ENCODE measurements at regions not wholly inside any gene's neighbourhood (a gene's known extent, or its start where the extent isn't known, plus 50 kb on each side); places are given as distances from the start of the nearest gene placed in this dataset.

- Mint-ChIP-seq H3K9me3 (ENCODE audit: low read depth) (peaks cover 17% of the 10 kb centered on the region), H3K27ac (ENCODE audit: unreplicated experiment) (peak overlapping the region; percentile 92), H3K36me3 (ENCODE audit: low read depth) (no peaks in the 10 kb centered on the region), H3K4me3 (ENCODE audit: unreplicated experiment) (peak overlapping the region; percentile 41), H3K4me1 (ENCODE audit: low read depth) (peaks cover 73% of the 10 kb centered on the region), H3K27me3 (ENCODE audit: low read depth) (no peaks in the 10 kb centered on the region)
- no peak for TF ChIP-seq CTCF (IDR thresholded peaks at IDR 0.05)
- no peak for DNase-seq (ENCODE audit: low spot score)
Observed at GRCh38 chr12:19847294-19848059, 408.2 kb downstream of the AEBP2 start.

GRCh38 chr12:19848421-19848820, 409.1 kb downstream of the AEBP2 start:
- no peaks in the 10 kb centered on the region for H3K36me3 Mint-ChIP-seq (ENCODE audit: low read depth)
- H3K9me3 Mint-ChIP-seq (ENCODE audit: low read depth) = peaks cover 21% of the 10 kb centered on the region
- peaks cover 74% of the 10 kb centered on the region for H3K4me1 Mint-ChIP-seq (ENCODE audit: low read depth)
- no peak overlapping the region for H3K4me3 Mint-ChIP-seq (ENCODE audit: unreplicated experiment)
- peak overlapping the region; percentile 92 for H3K27ac Mint-ChIP-seq (ENCODE audit: unreplicated experiment)
- no peak for TF ChIP-seq CTCF (IDR thresholded peaks at IDR 0.05)
- H3K27me3 Mint-ChIP-seq (ENCODE audit: low read depth) = no peaks in the 10 kb centered on the region
- no peak for DNase-seq (ENCODE audit: low spot score)

GRCh38 chr12:19849208-19849607, 409.9 kb downstream of the AEBP2 start:
- Mint-ChIP-seq H3K4me1 (ENCODE audit: low read depth) (peaks cover 70% of the 10 kb centered on the region), H3K27me3 (ENCODE audit: low read depth) (no peaks in the 10 kb centered on the region), H3K4me3 (ENCODE audit: unreplicated experiment) (no peak overlapping the region), H3K36me3 (ENCODE audit: low read depth) (no peaks in the 10 kb centered on the region), H3K27ac (ENCODE audit: unreplicated experiment) (no peak overlapping the region), H3K9me3 (ENCODE audit: low read depth) (peaks cover 21% of the 10 kb centered on the region)
- TF ChIP-seq CTCF (IDR thresholded peaks at IDR 0.05) = no peak
- no peak for DNase-seq (ENCODE audit: low spot score)

GRCh38 chr12:19850346-19851065, 411.2 kb downstream of the AEBP2 start:
- H3K4me1 Mint-ChIP-seq (ENCODE audit: low read depth) = peaks cover 71% of the 10 kb centered on the region
- peak overlapping the region; percentile 13 for H3K4me3 Mint-ChIP-seq (ENCODE audit: unreplicated experiment)
- H3K27ac Mint-ChIP-seq (ENCODE audit: unreplicated experiment) = peak overlapping the region; percentile 93
- H3K27me3 Mint-ChIP-seq (ENCODE audit: low read depth) = no peaks in the 10 kb centered on the region
- no peak for TF ChIP-seq CTCF (IDR thresholded peaks at IDR 0.05)
- H3K36me3 Mint-ChIP-seq (ENCODE audit: low read depth) = no peaks in the 10 kb centered on the region
- peaks cover 21% of the 10 kb centered on the region for H3K9me3 Mint-ChIP-seq (ENCODE audit: low read depth)
- DNase-seq (ENCODE audit: low spot score) = no peak

- no peak for TF ChIP-seq CTCF (IDR thresholded peaks at IDR 0.05)
- Mint-ChIP-seq H3K4me3 (ENCODE audit: unreplicated experiment) (no peak overlapping the region), H3K4me1 (ENCODE audit: low read depth) (peaks cover 64% of the 10 kb centered on the region), H3K27me3 (ENCODE audit: low read depth) (no peaks in the 10 kb centered on the region), H3K27ac (ENCODE audit: unreplicated experiment) (peak overlapping the region; percentile 34), H3K9me3 (ENCODE audit: low read depth) (peaks cover 18% of the 10 kb centered on the region), H3K36me3 (ENCODE audit: low read depth) (no peaks in the 10 kb centered on the region)
- DNase-seq (ENCODE audit: low spot score) = no peak
Observed at GRCh38 chr12:19852100-19852855, 413.0 kb downstream of the AEBP2 start.

Data from chondrocyte (in vitro differentiated cells).